ENCODE measurements at regions not wholly inside any gene's neighbourhood (a gene's known extent, or its start where the extent isn't known, plus 50 kb on each side); places are given as distances from the start of the nearest gene placed in this dataset.
"Not testable (repeated sequence)": the region's sequence is repeated elsewhere in the genome, so short reads cannot be mapped to it uniquely, and the experiment has no call there.

DNA sequence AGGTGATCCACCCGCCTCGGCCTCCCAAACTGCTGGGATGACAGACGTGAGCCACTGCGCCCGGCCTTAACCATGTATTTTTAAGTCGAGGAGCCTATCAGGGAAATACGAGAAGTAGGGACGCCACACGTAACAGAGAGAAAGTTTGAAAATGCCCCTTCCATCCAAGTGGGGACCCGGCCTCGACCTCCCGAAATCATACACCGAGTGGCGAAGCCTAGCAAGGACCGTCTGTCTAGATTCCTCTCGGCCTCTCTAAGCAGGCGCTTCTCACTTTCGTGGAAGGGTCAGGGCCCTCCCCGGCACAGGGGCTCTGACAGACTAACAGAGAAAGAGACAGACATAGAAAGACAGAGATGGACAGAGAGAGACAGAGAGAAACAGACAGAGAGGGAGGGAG is 1503.6 kb upstream of the DEFB115 start:
- dilution Hi-C loops (cut with MboI; ENCODE audit: extremely low pct_ligation_motif_present, low sequenced_read_pairs); POLR2A ChIA-PET; H3K9ac ChIP-seq (replicated peaks; ENCODE audit: extremely low read depth, insufficient read depth, low read length); H4K20me1 ChIP-seq (replicated peaks; ENCODE audit: control insufficient read depth, extremely low read depth, insufficient read depth, low read length); intact Hi-C loops (cut with micrococcal nuclease); DNase-seq (ENCODE audit: low read depth, low spot score); H3K27ac ChIP-seq (ENCODE audit: insufficient read depth, low read depth, low read length); H3K27me3 ChIP-seq (ENCODE audit: control insufficient read depth in 2 of 2, insufficient read depth in 2 of 2, low read length in 2 of 2); BruUV-seq (replicated peaks); H3K36me3 ChIP-seq (ENCODE audit: control insufficient read depth in 2 of 2, extremely low read depth in 1 of 2, insufficient read depth in 2 of 2, low read length in 2 of 2); FAIRE-seq; H3K79me2 ChIP-seq (ENCODE audit: control insufficient read depth, insufficient read depth, low read length); H3K4me2 ChIP-seq (ENCODE audit: insufficient read depth, low read length); H3K9me3 ChIP-seq (replicated peaks; ENCODE audit: control insufficient read depth, insufficient read depth, low read length); H3K4me1 ChIP-seq (ENCODE audit: control insufficient read depth, extremely low read depth, insufficient read depth, low read length); CTCF ChIA-PET; H3K9me1 ChIP-seq (replicated peaks; ENCODE audit: control insufficient read depth, extremely low read depth, insufficient read depth, low read length); H2AFZ ChIP-seq (ENCODE audit: low read depth, low read length); H3K4me3 ChIP-seq (replicated peaks in 1 of 3; ENCODE audit: insufficient read depth in 1 of 3, low read depth in 1 of 3, low read length in 3 of 3): not testable (repeated sequence)

DNA sequence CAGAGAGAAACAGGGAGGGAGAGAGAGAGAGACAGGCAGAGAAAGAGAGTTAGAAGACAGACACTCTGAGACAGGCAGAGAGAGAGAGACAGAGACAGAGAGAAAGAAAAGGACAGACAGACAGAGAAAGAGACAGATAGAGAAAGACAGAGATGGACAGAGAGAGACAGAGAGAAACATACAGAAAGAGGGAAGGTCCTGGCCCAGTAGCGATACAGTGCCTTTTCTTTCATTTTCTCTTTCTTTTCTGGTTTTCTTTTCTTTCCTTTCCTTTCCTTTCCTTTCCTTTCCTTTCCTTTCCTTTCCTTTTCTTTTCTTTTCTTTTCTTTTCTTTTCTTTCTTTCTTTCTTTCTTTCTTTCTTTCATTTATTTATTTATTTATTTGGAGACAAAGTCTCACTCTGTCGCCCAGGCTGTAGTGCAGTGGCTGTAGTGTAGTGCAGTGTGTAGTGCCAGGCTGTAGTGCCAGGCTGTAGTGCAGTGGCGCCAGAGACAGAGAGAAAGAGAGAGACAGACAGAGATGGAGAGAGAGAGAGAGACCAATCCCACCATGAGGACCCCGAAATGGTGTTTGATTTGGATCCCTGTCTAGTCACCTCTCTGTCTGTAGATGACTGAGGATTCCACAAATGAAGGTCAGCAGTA is 1501.5 kb upstream of the DEFB115 start:
- H3K36me3 ChIP-seq (ENCODE audit: control insufficient read depth in 2 of 2, extremely low read depth in 1 of 2, insufficient read depth in 2 of 2, low read length in 2 of 2); FAIRE-seq; DNase-seq (ENCODE audit: low read depth, low spot score); BruUV-seq (replicated peaks); H3K4me1 ChIP-seq (ENCODE audit: control insufficient read depth, extremely low read depth, insufficient read depth, low read length); H3K9me1 ChIP-seq (replicated peaks; ENCODE audit: control insufficient read depth, extremely low read depth, insufficient read depth, low read length); H3K9ac ChIP-seq (replicated peaks; ENCODE audit: extremely low read depth, insufficient read depth, low read length); H2AFZ ChIP-seq (ENCODE audit: low read depth, low read length); dilution Hi-C loops (cut with MboI; ENCODE audit: extremely low pct_ligation_motif_present, low sequenced_read_pairs); H3K9me3 ChIP-seq (replicated peaks; ENCODE audit: control insufficient read depth, insufficient read depth, low read length); H3K4me3 ChIP-seq (replicated peaks in 1 of 3; ENCODE audit: insufficient read depth in 1 of 3, low read depth in 1 of 3, low read length in 3 of 3); H3K27ac ChIP-seq (ENCODE audit: insufficient read depth, low read depth, low read length); POLR2A ChIA-PET; H3K27me3 ChIP-seq (ENCODE audit: control insufficient read depth in 2 of 2, insufficient read depth in 2 of 2, low read length in 2 of 2); CTCF ChIA-PET; intact Hi-C loops (cut with micrococcal nuclease); H3K4me2 ChIP-seq (ENCODE audit: insufficient read depth, low read length); H3K79me2 ChIP-seq (ENCODE audit: control insufficient read depth, insufficient read depth, low read length); H4K20me1 ChIP-seq (replicated peaks; ENCODE audit: control insufficient read depth, extremely low read depth, insufficient read depth, low read length): not testable (repeated sequence)

DNA sequence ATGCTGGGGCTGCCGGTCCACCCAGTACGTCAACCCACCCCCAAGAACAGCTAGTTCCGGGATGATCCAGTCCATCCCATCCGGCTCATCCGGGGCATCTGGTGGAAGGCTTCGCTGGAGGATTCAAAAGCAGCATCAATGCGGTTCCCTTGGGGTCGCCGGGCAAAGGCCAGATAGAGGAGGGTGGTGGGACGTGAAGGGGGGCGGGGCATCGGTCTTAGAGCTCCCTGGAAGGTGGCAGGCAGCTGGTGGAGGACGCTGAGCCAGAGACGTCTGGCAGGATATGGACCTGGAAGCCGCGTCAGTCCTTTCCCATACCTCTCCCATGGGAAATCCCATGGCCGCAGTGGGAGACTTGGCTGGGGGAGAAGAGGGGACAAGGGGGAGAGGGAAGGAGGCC is 1500.8 kb upstream of the DEFB115 start:
- no peaks in the 10 kb centered on the region for H3K9me1 ChIP-seq (replicated peaks; ENCODE audit: control insufficient read depth, extremely low read depth, insufficient read depth, low read length)
- no peaks in the 10 kb centered on the region for H3K79me2 ChIP-seq (ENCODE audit: control insufficient read depth, insufficient read depth, low read length)
- no peaks in the 10 kb centered on the region for H3K9me3 ChIP-seq (replicated peaks; ENCODE audit: control insufficient read depth, insufficient read depth, low read length)
- dilution Hi-C loops (cut with MboI; ENCODE audit: extremely low pct_ligation_motif_present, low sequenced_read_pairs): no loop called here
- no peak overlapping the region for H3K27ac ChIP-seq (ENCODE audit: insufficient read depth, low read depth, low read length)
- intact Hi-C loops (cut with micrococcal nuclease): no loop called here
- TF ChIP-seq POLR2A (IDR thresholded peaks at IDR 0.05; ENCODE audit: low read depth, low read length): no peak
- TF ChIP-seq GATA2 (IDR thresholded peaks at IDR 0.05; ENCODE audit: insufficient read depth, insufficient read length, low read depth, low read length): no peak
- TF ChIP-seq, protein P1, sequence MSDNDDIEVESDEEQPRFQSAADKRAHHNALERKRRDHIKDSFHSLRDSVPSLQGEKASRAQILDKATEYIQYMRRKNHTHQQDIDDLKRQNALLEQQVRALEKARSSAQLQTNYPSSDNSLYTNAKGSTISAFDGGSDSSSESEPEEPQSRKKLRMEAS (IDR thresholded peaks at IDR 0.05; ENCODE audit: insufficient read depth, insufficient read length): no peak
- TF ChIP-seq MYC (IDR thresholded peaks at IDR 0.05; ENCODE audit: low read depth, low read length): no peak
- no peak for TF ChIP-seq JUN (IDR thresholded peaks at IDR 0.05; ENCODE audit: borderline replicate concordance, insufficient read depth, insufficient read length, low read depth)
- no peak for TF ChIP-seq FOS (IDR thresholded peaks at IDR 0.05; ENCODE audit: borderline replicate concordance, insufficient read depth, low read length)
- no peak for TF ChIP-seq EZH2 (IDR thresholded peaks at IDR 0.05; ENCODE audit: borderline replicate concordance, low read depth, low read length, severe bottlenecking)
- no peak for TF ChIP-seq POLR2AphosphoS5 (IDR thresholded peaks at IDR 0.05; ENCODE audit: insufficient read depth, low read depth, low read length)
- TF ChIP-seq, protein P2, sequence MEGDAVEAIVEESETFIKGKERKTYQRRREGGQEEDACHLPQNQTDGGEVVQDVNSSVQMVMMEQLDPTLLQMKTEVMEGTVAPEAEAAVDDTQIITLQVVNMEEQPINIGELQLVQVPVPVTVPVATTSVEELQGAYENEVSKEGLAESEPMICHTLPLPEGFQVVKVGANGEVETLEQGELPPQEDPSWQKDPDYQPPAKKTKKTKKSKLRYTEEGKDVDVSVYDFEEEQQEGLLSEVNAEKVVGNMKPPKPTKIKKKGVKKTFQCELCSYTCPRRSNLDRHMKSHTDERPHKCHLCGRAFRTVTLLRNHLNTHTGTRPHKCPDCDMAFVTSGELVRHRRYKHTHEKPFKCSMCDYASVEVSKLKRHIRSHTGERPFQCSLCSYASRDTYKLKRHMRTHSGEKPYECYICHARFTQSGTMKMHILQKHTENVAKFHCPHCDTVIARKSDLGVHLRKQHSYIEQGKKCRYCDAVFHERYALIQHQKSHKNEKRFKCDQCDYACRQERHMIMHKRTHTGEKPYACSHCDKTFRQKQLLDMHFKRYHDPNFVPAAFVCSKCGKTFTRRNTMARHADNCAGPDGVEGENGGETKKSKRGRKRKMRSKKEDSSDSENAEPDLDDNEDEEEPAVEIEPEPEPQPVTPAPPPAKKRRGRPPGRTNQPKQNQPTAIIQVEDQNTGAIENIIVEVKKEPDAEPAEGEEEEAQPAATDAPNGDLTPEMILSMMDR (IDR thresholded peaks at IDR 0.05; ENCODE audit: extremely low read depth in 1 of 2, insufficient read depth in 1 of 2, low read depth in 1 of 2, low read length in 2 of 2): no peak
- no TSS peak for BruUV-seq (replicated peaks)
- no peak overlapping the region for H3K4me2 ChIP-seq (ENCODE audit: insufficient read depth, low read length)
- FAIRE-seq: no peak
- no peaks in the 10 kb centered on the region for H3K36me3 ChIP-seq (ENCODE audit: control insufficient read depth in 2 of 2, extremely low read depth in 1 of 2, insufficient read depth in 2 of 2, low read length in 2 of 2)
- ChIA-PET POLR2A (no interaction called here), CTCF (no interaction called here)
- H3K4me1 ChIP-seq (ENCODE audit: control insufficient read depth, extremely low read depth, insufficient read depth, low read length): no peaks in the 10 kb centered on the region
- no peaks in the 10 kb centered on the region for H3K27me3 ChIP-seq (ENCODE audit: control insufficient read depth in 2 of 2, insufficient read depth in 2 of 2, low read length in 2 of 2)
- no peak overlapping the region for H3K9ac ChIP-seq (replicated peaks; ENCODE audit: extremely low read depth, insufficient read depth, low read length)
- H2AFZ ChIP-seq (ENCODE audit: low read depth, low read length): no peak overlapping the region
- DNase-seq (ENCODE audit: low read depth, low spot score): no peak
- H3K4me3 ChIP-seq (replicated peaks in 1 of 3; ENCODE audit: insufficient read depth in 1 of 3, low read depth in 1 of 3, low read length in 3 of 3): no peak overlapping the region
- H4K20me1 ChIP-seq (replicated peaks; ENCODE audit: control insufficient read depth, extremely low read depth, insufficient read depth, low read length): no peaks in the 10 kb centered on the region
